Heart left ventricle (tissue), 16 donors: ENCODE measurements at regions not wholly inside any gene's neighbourhood (a gene's known extent, or its start where the extent isn't known, plus 50 kb on each side); places are given as distances from the start of the nearest gene placed in this dataset.

Source experiments
- ATAC-seq, 4 donors: fragments of 200-7000 bp; cut with Tn5 transposase; one replicate each; pipeline ENCODE4 v1.9.1; 2020 to 2022; ENCODE audit warnings: moderate library complexity in 4 of 4, mild to moderate bottlenecking in 3 of 4, moderate number of reproducible peaks in 1 of 4
- DNase-seq, 5 donors: peaks; one replicate each; pipeline ENCODE4 v3.0.0-alpha.2; 2020
- H3K27ac ChIP-seq, 12 donors: fragments of 200-600 bp; sonication (generic) in 4 of 12; one replicate each; pipeline versions ENCODE4 v1.5.0 to v1.8.0; 2016 to 2022; ENCODE audit warnings: mild to moderate bottlenecking in 2 of 12
- H3K27me3 ChIP-seq, 9 donors: fragments of 200-600 bp; sonication (generic) in 2 of 9; one replicate each; pipeline versions ENCODE4 v1.5.1 to v1.8.0; 2016 to 2022; ENCODE audit warnings: mild to moderate bottlenecking in 3 of 9
- H3K36me3 ChIP-seq, 9 donors: fragments of 200-600 bp; sonication (generic) in 2 of 9; one replicate each; pipeline versions ENCODE4 v1.5.0 to v1.8.0; 2018 to 2022; ENCODE audit warnings: mild to moderate bottlenecking in 2 of 9
- H3K4me1 ChIP-seq, 12 donors: fragments of 200-600 bp; sonication (generic) in 4 of 12; one replicate each; pipeline versions ENCODE4 v1.5.0 to v1.8.0; 2016 to 2022; ENCODE audit warnings: mild to moderate bottlenecking in 3 of 12
- H3K4me3 ChIP-seq, 12 donors: fragments of 200-600 bp; sonication (generic) in 4 of 12; one replicate each; pipeline versions ENCODE4 v1.5.0 to v1.8.0; 2017 to 2022; ENCODE audit warnings: mild to moderate bottlenecking in 9 of 12, moderate library complexity in 4 of 12
- H3K9me3 ChIP-seq, 12 donors: fragments of 200-600 bp; sonication (generic) in 4 of 12; one replicate each; pipeline versions ENCODE4 v1.5.0 to v1.8.0; 2016 to 2022; ENCODE audit warnings: mild to moderate bottlenecking in 1 of 12
- POLR2A ChIP-seq, 2 donors: fragments of 450-650 bp; IDR thresholded peaks; one replicate each; pipeline ENCODE4 v1.6.1; 2017; ENCODE audit warnings: antibody characterized with exemption in 2 of 2, mild to moderate bottlenecking in 2 of 2, moderate library complexity in 2 of 2
- WGBS, 4 donors: extraction: QIAGEN DNeasy Blood & Tissue Kit in 2 of 4; methylation state at CpG; one replicate each; pipeline versions ENCODE4 v1.1.5 to v1.1.7; 2013 to 2018; 5-methylcytosine and 5-hydroxymethylcytosine counted together
- intact Hi-C, 10 donors: fragments of 100-400 bp; cut with DNase I; formaldehyde crosslinking; loops; one replicate each; pipeline versions ENCODE4 v1.11.1 to v1.14.2; 2022
- TF ChIP-seq, protein P1 (sequence below), 12 donors: fragments of 200-600 bp; sonication (generic) in 4 of 12; IDR thresholded peaks; one replicate each; pipeline versions ENCODE4 v1.5.0 to v1.8.0; 2018 to 2022; ENCODE audit warnings: antibody characterized with exemption in 12 of 12, mild to moderate bottlenecking in 5 of 12
- donor health status: ischemic (EF 13 %, LVEDD 7.1; RV severe dilation, severe dysfunction).
- donor health status: healthy with polysubstance abuse.
- donor health status: DM: no; HTN: yes; CAD: no.
- donor health status: DM: no; HTN: no; CAD: no.
- donor health status: ischemic (EF 25% LVEDD 6.9; RV normal size, moderate dysfunction).
- donor health status: ischemic (EF 25% LVEDD 5.7; RV mildly dilated, moderate dysfunction).
- donor health status: healthy.
- donor health status: DM: yes; HTN: yes; CAD: no.
- donor health status: ischemic (EF 35%, LVEDD 5.7; RV mildly dilated, moderate dysfunction).
- donor health status: nonischemic (EF 11% LVEDD 7.7; RV severe dilation, severe dysfunction).
- donor health status: DM: yes; HTN: yes; CAD: no.
- donor health status: PGD.
- donor health status: ischemic (EF 29% LVEDD 5.4; RV normal size, mild dysfunction).
- donor health status: nonischemic (EF 23%, LVEDD 6.1; RV moderate dilation, normal function).

DNA sequence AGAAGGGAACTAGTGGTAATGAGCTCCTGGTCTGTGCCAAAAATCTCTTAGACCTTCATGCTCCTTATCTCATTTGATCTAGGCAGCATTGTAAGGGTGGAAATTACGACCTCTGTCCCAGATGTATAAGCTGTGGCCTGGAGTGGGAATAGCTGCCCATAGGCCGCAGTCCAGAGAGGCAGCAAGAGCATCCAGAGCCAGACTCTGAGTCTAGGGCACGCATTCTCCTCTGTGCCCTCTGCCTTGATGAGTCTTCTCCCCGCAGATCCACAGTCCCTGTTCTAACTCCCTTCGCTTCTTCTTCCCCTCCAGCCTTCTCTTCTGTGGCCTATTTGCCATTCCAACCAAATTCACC lies 304.6 kb downstream of the MYCN start:
- WGBS, 4 donors: 91 to 95% (median 94%) methylated on average over 5 of the region's 5 CpGs
- no peaks in the 10 kb centered on the region for H3K9me3 ChIP-seq
- no peak for ATAC-seq
- no peak overlapping the region for H3K27ac ChIP-seq
- no peaks in the 10 kb centered on the region for H3K36me3 ChIP-seq
- H3K27me3 ChIP-seq: peaks cover 0 to 6% (median 0%) of the 10 kb centered on the region in 9 donors
- no peak for DNase-seq
- no peak for TF ChIP-seq POLR2A (IDR thresholded peaks at IDR 0.05)
- TF ChIP-seq, protein P1, sequence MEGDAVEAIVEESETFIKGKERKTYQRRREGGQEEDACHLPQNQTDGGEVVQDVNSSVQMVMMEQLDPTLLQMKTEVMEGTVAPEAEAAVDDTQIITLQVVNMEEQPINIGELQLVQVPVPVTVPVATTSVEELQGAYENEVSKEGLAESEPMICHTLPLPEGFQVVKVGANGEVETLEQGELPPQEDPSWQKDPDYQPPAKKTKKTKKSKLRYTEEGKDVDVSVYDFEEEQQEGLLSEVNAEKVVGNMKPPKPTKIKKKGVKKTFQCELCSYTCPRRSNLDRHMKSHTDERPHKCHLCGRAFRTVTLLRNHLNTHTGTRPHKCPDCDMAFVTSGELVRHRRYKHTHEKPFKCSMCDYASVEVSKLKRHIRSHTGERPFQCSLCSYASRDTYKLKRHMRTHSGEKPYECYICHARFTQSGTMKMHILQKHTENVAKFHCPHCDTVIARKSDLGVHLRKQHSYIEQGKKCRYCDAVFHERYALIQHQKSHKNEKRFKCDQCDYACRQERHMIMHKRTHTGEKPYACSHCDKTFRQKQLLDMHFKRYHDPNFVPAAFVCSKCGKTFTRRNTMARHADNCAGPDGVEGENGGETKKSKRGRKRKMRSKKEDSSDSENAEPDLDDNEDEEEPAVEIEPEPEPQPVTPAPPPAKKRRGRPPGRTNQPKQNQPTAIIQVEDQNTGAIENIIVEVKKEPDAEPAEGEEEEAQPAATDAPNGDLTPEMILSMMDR (IDR thresholded peaks at IDR 0.05): no peak
- no peaks in the 10 kb centered on the region for H3K4me1 ChIP-seq
- intact Hi-C loops: no loop called here
- no peak overlapping the region for H3K4me3 ChIP-seq

GRCh38 chr2:16244153-16244965 lies 304.0 kb downstream of the MYCN start:
- Histone ChIP-seq H3K36me3 (no peaks in the 10 kb centered on the region), H3K9me3 (no peaks in the 10 kb centered on the region), H3K27me3 (peaks cover 0 to 2% (median 0%) of the 10 kb centered on the region in 9 donors), H3K4me3 (no peak overlapping the region), H3K4me1 (no peaks in the 10 kb centered on the region), H3K27ac (no peak overlapping the region)
- TF ChIP-seq, protein P1 (IDR thresholded peaks at IDR 0.05): no peak
- TF ChIP-seq POLR2A (IDR thresholded peaks at IDR 0.05): no peak
- ATAC-seq (no peak), DNase-seq (no peak)
- 83 to 91% (median 89%) methylated on average over 5 to 6 of the region's 6 CpGs for WGBS, 4 donors
- intact Hi-C loops: no loop called here

DNA sequence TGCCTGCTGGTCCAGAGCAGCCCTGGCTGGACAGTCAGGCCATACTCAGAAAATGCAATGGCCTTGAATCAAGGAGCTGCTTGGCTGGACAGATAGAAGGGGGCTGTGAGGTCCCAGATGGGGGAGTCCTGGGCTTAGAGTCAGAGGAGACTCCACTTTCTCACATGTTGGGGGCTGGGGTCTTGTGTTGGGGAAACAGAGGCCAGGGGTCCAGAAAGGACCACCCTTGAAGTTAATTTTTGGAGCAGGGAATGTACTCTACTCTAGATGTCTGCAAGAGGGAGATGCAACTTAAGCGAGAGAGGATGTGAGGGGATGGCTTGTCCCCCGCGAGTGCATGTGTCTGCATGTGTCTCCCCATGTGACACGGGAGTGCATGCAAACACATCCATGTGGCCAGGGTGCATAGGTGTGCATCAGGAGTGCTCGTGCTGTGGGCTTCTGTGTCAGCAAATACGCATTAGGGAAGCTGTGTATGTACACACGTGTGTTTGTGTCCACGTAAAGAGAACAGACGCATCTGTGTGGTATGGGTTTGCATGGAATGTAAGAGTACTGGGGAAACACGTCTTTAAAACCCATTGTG lies 303.2 kb downstream of the MYCN start:
- intact Hi-C loops: no loop called here
- 92 to 96% (median 93%) methylated on average over 10 of the region's 10 CpGs for WGBS, 4 donors
- Histone ChIP-seq H3K27me3 (no peaks in the 10 kb centered on the region), H3K36me3 (no peaks in the 10 kb centered on the region), H3K9me3 (no peaks in the 10 kb centered on the region), H3K4me3 (no peak overlapping the region), H3K4me1 (no peaks in the 10 kb centered on the region), H3K27ac (no peak overlapping the region)
- DNase-seq: no peak
- ATAC-seq: no peak
- no peak for TF ChIP-seq POLR2A (IDR thresholded peaks at IDR 0.05)
- TF ChIP-seq, protein P1 (IDR thresholded peaks at IDR 0.05): no peak

DNA sequence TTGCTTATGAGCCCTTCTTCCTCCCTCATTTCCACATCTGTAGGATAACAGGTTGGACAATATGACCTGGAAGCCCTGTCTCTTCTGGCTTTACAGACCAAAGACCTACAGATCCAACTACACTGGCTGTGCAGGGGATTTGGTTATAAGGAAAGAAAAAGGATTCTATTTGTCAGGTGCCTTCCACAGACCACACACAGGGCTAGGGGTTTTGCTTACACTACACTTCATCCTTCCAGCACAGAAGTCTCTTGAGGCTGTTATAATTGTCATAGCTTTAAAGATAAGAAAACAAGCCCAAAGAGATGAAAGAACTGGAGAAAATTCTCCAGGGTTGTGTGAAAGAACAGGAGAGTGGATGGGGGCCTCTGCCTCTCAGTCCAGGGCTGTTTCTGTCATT lies 302.6 kb downstream of the MYCN start:
- H3K4me3 ChIP-seq: no peak overlapping the region
- H3K27me3 ChIP-seq: no peaks in the 10 kb centered on the region
- DNase-seq (no peak), ATAC-seq (no peak)
- no peak for TF ChIP-seq POLR2A (IDR thresholded peaks at IDR 0.05)
- TF ChIP-seq, protein P1 (IDR thresholded peaks at IDR 0.05): no peak
- H3K36me3 ChIP-seq: no peaks in the 10 kb centered on the region
- H3K9me3 ChIP-seq: no peaks in the 10 kb centered on the region
- intact Hi-C loops: no loop called here
- H3K4me1 ChIP-seq: no peaks in the 10 kb centered on the region
- no peak overlapping the region for H3K27ac ChIP-seq
